ENCODE measurements at regions not wholly inside any gene's neighbourhood (a gene's known extent, or its start where the extent isn't known, plus 50 kb on each side); places are given as distances from the start of the nearest gene placed in this dataset.

GRCh38 chr1:101310506-101310905, 73.7 kb downstream of the S1PR1 start:
- TF ChIP-seq CTCF (conservative IDR thresholded peaks at IDR 0.05; ENCODE audit: low read depth, low read length) (no peak), EZH2 (IDR thresholded peaks at IDR 0.05; ENCODE audit: borderline replicate concordance, low read depth, low read length, poor library complexity, severe bottlenecking) (no peak)
